Colon (tissue), 2 donors: ENCODE measurements at regions not wholly inside any gene's neighbourhood (a gene's known extent, or its start where the extent isn't known, plus 50 kb on each side); places are given as distances from the start of the nearest gene placed in this dataset.

Experiments used
- FAIRE-seq: peaks from 2 replicates; lab custom pipeline; 2012; peaks lifted over from hg19 to GRCh38; lab: Jason Lieb, UNC
- donor health status: control.
- donor health status: control.

DNA sequence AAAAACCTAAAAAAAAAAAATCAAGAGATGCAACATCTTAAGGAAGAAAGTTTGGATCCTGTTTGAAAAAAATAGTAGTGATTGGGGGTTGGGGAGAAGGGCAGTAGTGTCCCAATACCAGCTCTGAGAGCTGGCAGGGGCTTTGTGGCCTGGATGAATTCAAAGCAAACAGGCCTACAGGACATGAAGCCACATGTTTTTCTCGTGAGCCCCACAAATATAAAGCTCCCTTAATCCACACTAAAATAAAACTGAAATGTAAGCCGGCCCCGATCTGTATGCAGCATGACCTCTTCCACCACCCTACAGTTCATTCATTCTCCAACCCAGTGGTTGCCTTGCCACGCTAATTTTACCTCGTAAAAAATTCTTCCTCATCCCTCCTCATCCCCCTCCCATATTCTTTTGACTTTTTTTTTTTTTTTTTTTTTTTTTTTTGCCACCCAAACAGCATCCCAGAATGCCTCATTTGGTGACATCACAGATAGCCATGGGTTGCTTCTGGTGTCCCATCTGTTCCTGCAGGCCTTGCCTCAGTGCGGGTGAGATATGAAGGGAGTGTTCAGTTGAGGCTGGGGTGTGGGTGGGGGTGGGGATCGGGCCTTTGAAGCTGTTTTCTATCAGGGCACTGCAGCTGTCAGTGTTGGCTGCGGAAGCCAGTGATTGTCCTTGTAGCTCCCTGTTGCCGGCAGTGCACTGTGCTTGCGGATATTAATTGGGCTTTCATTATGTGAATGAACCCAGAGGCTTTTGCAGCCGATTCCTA, 81.6 kb upstream of the NFIB start:
- no peak for FAIRE-seq

DNA sequence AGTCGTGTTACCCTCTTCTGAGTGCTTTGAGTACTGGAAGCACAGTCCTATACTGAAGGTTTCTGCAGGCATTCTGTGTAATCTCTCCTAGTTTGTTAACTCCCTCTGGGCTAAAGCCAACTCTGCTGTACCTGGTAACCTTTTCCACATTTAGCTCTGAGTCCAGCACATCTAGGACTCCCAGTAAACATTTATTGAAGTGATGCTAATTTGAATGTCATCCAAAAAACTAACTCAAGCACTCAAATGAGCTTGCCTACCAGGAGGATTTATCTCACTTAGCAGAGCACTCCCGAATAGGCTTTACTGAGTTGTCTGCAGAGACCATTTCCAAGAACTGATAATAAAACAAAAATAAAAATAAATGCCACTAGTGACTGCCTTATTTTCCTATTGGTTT, 79.5 kb upstream of the NFIB start:
- no peak for FAIRE-seq

DNA sequence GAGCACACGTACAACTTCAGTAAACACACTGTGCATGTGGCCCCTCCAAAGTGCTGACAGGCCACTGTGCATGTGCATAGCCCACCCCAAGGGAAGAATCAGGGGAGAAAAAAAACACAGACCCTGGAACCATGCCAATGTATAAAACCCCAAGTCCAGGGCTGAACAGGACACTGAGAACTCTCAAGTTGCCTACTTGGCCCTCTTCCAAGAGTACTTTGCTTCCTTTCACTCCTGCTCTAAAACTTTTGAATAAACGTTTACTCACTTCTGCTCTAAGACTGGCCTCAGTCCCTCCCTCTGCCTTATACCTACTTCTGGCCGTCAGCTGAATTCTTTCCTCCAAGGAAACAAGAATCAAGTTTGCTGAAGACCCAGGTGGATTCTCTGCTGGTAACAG, 77.7 kb upstream of the NFIB start:
- FAIRE-seq = no peak

DNA sequence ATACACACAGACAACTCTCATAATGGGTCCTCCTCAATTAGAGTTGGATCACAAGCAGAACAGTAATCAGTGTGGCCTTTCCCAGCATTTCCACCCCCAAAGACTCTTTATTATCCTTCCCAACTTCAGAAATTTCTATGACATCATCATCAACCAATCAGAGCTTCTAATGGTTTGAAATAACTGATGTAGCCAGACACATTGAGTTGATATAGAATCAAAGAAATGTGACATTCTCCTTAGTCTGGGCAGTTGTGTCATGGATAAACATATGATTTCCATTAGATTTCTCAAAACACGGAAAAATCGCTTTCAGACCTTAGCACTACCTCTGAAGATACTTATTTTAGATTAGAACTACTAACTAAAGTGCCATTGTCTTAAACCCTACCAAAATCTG, 75.7 kb upstream of the NFIB start:
- FAIRE-seq = no peak

DNA sequence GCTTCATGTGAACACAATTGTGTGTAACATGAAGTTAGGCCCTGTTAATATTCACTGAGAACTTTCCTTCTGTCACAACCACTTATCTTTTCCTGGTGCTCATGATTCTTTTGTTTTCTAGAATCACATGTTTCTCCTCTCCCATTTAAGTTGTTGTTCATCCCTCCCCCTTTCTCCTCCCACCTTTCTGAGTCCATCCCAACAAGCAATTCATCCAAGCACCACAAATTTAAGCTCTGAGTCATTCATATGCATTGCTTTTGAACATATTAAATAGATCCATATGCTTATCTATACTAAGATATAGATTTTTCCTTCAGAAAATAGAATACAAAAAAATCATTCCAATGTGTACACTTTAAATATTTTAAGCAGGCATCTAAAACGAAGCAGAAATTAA, 75.2 kb upstream of the NFIB start:
- FAIRE-seq = no peak

DNA sequence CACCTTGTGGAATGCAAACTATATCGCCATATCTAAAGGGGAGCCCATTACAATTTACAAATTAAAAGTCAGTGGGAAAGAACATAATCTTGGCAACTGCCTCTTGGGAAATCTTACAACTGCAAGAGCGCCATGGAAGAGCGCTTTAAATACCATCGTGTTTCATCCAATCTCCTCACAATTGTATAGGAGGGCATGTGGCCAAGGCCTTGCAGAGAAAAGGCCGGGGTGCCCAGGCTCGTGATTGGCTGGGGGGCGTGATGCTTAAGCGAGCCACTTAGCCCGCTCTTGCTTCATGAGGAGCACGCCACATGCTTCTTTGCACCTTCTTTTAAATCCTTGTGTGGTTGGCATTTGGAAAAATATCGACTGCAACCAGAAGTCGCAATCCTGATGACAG, 69.8 kb upstream of the NFIB start:
- no peak for FAIRE-seq

DNA sequence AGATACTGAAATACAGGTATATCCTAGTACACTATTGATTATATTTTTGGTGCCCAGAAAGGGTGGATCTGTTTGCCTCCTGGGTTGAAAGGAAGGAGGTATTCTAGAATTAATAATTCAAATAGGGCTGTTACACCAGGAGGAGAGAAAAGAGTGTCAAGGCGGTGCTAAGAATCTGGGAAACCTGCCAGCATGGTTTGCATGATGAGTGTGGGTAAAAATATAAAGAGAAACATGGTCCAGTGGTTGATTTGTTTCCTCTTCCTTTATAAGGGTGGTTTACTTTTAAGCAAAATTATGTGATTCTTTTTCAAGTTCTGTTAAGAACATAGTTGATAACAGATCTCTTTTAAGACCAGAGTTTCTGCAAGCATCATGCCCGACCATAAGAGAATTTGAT, 69.4 kb upstream of the NFIB start:
- no peak for FAIRE-seq

DNA sequence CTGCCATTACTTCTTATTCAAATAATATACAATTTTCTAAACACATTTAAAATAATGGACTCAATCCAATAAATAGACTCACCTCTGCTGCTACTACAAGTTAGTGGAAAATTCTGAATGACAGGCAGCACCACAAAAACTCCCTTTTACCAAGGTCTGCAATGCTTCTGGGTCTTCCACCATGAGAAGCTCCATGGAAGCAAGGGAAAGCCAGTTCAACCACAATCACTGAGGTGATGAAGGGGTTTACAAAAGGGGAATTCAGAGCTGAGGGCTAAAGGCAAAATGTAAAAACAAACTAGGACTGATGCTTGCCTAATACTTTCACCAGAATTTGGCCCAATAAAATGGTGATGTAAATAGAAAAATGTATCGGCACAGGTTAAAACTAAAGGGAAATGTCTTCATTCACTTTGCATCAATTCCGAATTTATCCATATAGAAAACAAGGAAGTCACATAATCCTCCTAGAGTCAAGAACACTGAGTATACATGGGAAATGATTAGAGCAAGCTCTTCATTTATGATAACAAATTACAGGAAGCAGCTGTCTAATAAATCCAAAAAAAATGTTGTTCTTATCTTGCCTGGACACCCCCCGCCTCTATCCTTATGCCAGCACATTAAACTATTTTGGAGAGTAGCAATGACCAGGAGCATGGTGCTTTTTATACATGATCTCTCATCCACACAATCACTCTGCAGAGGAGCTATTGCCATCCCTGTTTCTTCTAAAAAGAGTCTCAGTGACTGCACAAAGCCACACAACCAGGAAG, 66.3 kb upstream of the NFIB start:
- no peak for FAIRE-seq

DNA sequence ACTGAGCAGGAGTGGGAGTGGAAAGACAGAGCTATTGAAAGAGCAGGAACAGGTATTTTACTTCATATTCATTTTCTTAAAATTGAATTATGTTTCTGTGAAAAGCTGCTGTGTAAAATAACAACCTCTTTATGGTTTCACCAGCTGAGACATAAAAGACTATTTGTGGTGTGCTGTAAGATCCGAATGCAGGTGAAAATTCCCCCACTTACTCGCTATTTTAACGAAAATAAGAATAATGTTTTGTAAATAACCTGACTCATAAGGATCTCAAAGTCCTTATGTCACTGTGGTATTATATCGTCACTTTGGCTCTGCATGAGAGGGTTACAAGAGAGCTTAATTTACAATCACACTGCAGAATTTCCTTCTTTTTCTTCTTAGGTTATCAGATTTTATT, 65.3 kb upstream of the NFIB start:
- FAIRE-seq = no peak

DNA sequence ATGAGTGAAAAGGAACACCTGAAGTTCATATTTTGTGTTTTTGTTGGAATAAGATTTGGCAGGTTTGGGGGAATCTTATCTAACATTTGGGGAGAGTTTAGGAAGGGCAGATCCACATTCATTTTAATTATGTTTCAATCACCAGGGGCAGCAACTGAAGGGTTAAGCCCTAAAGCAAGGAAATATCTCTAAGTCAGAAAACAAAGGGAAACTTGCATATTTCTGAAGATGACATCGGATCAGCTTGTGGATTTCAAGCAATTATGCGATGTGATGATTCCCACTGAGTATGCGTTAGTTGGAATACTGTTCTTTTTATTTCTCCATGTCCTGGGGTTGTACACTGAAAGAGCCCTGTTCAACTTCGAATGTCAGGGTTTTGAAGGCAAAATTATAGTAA, 59.8 kb upstream of the NFIB start:
- FAIRE-seq = no peak

DNA sequence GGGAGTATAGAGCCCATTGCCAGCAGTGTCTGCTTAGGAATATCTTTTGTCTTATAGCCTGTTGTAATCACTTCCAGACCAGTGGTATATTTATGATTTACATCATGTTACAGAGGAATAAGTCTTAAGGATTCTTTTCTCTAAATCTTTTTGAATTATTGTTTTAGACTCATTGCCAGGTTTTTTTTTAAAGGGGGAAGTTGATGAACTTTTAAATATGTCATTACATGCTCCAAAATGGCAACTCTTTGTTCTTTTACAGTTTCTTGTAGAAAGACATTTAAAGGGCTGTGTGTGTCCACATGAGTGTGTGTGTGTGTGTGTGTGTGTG, 59.4 kb upstream of the NFIB start:
- FAIRE-seq = no peak

DNA sequence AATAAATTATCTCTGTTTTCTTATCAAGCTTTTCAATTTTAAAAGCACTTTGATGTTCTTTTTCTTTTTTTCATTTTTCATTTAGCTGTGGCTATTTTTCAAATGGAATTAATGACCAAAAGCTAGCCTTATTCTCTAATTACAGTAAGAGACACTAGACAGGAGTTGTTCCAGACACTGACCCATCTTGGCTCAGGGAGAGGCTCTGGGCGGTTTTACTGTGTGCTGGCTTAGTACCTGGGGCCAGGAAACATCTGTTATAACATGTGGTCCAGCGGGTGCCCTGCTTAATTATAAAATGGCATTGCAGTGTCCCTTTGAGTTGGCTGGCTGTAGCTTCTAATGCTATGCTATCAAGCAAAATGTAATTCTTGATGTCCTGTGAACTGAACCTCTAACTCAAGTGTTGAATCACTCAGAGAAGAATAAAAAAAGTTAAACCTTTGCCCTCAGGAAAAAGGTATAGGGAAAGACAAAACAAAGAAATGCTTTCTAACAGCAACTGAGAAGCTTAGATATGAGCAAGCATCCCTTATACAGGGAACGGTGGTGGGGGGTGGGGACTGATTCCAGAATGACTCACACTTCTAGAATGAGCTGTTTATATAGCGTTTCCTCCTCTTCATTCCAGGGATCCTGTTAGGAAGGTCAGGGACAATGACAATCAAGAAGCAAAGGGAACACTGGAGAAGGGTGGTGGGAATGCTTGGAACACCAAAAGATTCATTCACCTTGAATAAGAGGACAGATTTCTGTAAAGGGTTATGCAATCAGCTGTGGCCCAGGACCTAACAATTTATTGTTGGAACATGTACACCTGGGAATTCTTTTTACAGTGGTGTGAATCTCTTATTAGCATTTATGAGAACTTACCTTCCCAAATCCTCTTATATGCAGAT, 58.7 kb upstream of the NFIB start:
- FAIRE-seq = no peak

DNA sequence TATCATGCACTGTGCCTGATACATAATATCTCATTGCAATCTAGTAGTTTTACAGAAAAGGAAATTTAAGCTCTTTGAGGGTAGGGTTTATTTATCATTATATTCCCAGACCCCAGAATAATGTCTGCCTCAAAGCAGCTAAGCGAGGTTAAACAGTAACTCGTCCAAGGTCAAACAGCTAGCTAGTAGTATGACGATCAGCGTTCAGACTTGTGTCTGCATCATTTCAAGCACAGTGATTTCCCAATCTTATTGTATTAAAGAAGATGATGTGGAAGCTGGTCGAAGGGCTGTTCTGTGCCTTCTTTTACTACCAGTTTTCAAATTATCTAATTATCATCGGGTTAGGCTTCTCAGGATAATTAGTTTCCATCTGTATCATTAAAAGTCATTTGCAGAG, 55.1 kb upstream of the NFIB start:
- FAIRE-seq = no peak

DNA sequence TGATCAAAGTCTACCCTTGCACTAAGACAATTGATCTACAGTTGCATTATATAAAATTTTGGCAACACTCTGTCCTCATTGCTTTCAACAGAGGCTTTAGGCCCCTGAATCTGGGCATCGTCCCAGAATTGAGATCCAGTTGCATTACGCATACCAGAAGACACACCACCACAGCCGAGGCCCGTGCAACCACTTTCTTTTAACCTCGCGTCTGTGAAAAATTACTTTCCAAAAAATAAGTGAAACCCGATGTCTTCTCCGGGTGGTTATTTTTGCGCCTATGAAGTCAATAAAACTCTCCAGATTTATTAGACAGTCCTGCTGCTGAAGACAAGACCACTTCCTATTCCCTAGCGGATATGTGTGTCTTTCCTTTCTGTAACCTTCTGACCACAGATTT, 52.1 kb upstream of the NFIB start:
- FAIRE-seq = no peak

DNA sequence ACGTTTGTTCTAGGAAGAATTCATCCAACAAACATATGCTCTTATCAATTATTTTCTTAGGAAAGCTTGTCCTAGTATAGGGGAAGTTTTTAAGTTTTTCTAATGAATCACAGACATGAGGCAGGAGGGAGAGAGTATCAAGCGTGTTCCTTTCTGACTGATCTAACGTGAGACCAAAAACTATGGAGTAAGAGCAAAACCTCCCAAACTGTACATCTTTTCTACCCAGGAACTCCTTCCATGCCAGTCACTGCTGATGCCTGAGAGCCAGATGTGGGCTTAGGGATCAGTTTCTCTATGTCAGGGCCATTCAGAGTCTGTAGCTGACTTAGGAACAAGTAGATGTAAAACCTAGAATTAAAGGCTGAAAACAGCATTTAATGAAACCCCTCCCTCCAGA, 51.7 kb upstream of the NFIB start:
- FAIRE-seq = no peak
